ENCODE measurements at regions not wholly inside any gene's neighbourhood (a gene's known extent, or its start where the extent isn't known, plus 50 kb on each side); places are given as distances from the start of the nearest gene placed in this dataset.

DNA sequence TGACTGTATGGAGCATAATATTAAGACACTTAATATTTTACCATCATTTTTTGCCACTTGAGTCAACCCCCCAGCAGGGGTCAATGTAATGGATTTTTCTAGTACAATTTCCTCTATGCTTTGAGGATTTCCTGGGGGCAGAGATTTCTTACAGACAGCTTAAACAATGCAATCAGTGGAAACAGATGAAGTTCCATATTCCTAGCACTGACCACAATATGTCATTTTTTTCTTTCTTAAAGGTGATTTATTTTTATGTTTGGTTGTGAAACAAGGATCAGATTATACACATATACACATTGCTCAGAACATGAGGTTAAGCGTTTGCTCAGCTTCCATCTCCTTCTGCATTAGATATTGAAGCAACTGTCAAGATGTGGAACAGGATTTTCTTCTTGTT, 82.0 kb upstream of the ID4 start:
- no peak for TF ChIP-seq POLR2A (IDR thresholded peaks at IDR 0.05)
- TF ChIP-seq, protein P1, sequence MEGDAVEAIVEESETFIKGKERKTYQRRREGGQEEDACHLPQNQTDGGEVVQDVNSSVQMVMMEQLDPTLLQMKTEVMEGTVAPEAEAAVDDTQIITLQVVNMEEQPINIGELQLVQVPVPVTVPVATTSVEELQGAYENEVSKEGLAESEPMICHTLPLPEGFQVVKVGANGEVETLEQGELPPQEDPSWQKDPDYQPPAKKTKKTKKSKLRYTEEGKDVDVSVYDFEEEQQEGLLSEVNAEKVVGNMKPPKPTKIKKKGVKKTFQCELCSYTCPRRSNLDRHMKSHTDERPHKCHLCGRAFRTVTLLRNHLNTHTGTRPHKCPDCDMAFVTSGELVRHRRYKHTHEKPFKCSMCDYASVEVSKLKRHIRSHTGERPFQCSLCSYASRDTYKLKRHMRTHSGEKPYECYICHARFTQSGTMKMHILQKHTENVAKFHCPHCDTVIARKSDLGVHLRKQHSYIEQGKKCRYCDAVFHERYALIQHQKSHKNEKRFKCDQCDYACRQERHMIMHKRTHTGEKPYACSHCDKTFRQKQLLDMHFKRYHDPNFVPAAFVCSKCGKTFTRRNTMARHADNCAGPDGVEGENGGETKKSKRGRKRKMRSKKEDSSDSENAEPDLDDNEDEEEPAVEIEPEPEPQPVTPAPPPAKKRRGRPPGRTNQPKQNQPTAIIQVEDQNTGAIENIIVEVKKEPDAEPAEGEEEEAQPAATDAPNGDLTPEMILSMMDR (IDR thresholded peaks at IDR 0.05), result no peak

Measured in lower leg skin (tissue), 3 donors.